IMR-90 (cell line): ENCODE measurements at regions not wholly inside any gene's neighbourhood (a gene's known extent, or its start where the extent isn't known, plus 50 kb on each side); places are given as distances from the start of the nearest gene placed in this dataset.

Experiments used
- ATAC-seq: fragments of 200-7000 bp; cut with Tn5 transposase; 2 replicates; pipeline ENCODE4 v1.9.1; 2020; ENCODE audit warnings: low read depth, mild to moderate bottlenecking, moderate library complexity
- BruUV-seq: library from RNA; stranded (reverse); fragments of 400-500 nt; replicated peaks from 2 replicates; lab custom pipeline; 2021; lab: Mats Ljungman, UMichigan
- CTCF ChIA-PET: fragments of 300-600 bp; formaldehyde crosslinking; extraction: SDS; loops from one replicate; lab custom pipeline; 2021; ENCODE audit warnings: antibody characterized with exemption; lab: Yijun Ruan, JAX
- POLR2A ChIA-PET: fragments of 300-600 bp; sonication (Branson Sonifier 250); formaldehyde crosslinking; loops from one replicate; lab custom pipeline; 2022; ENCODE audit warnings: antibody characterized with exemption; ENCODE audit not compliant: unreplicated experiment; lab: Charles Lee
- DNase-seq: peaks from one replicate; pipeline ENCODE4 v3.0.0; 2013
- H2AFZ ChIP-seq: replicated peaks from 2 replicates; pipeline ENCODE3; 2013; ENCODE audit warnings: low read length, mild to moderate bottlenecking; ENCODE audit not compliant: poor library complexity
- H2AK5ac ChIP-seq: 2 replicates; pipeline ENCODE4 v1.6.1; 2013; ENCODE audit warnings: low read depth, low read length, inconsistent platforms
- H2AK9ac ChIP-seq: replicated peaks from 2 replicates; pipeline ENCODE3; 2013; ENCODE audit warnings: mild to moderate bottlenecking, low read depth, low read length, moderate library complexity; ENCODE audit not compliant: poor library complexity
- H2BK120ac ChIP-seq: 2 replicates; pipeline ENCODE4 v1.6.1; 2013; ENCODE audit warnings: low read depth, low read length, inconsistent platforms
- H2BK15ac ChIP-seq: 3 replicates; pipeline ENCODE4 v1.6.1; 2013; ENCODE audit warnings: low read depth, low read length, inconsistent platforms
- H2BK20ac ChIP-seq: 2 replicates; pipeline ENCODE4 v1.6.1; 2013; ENCODE audit warnings: low read depth, mild to moderate bottlenecking, inconsistent platforms, low read length, moderate library complexity
- H2BK5ac ChIP-seq: 2 replicates; pipeline ENCODE4 v1.6.1; 2013; ENCODE audit warnings: mild to moderate bottlenecking, low read depth, low read length, inconsistent platforms; ENCODE audit not compliant: poor library complexity, severe bottlenecking
- H3K14ac ChIP-seq: replicated peaks from 2 replicates; pipeline ENCODE4 v1.6.1; 2013; ENCODE audit warnings: low read depth, low read length, inconsistent platforms
- H3K18ac ChIP-seq: 2 replicates; pipeline ENCODE4 v1.6.1; 2013; ENCODE audit warnings: low read depth, low read length, control low read depth
- H3K23ac ChIP-seq: 2 replicates; pipeline ENCODE4 v1.6.1; 2013; ENCODE audit warnings: low read depth, low read length, inconsistent platforms
- H3K27ac ChIP-seq: 2 replicates; pipeline ENCODE4 v1.5.1; 2013; ENCODE audit warnings: mild to moderate bottlenecking, control low read depth, low read length; ENCODE audit not compliant: insufficient read depth
- H3K27me3 ChIP-seq: 2 replicates; pipeline ENCODE4 v1.6.1; 2013; ENCODE audit warnings: low read length; ENCODE audit not compliant: control insufficient read depth, insufficient read depth
- H3K36me3 ChIP-seq: 2 replicates; pipeline ENCODE4 v1.6.1; 2013; ENCODE audit warnings: low read length, mixed read lengths; ENCODE audit not compliant: control insufficient read depth, insufficient read depth
- H3K4ac ChIP-seq: 2 replicates; pipeline ENCODE4 v1.6.1; 2013; ENCODE audit warnings: low read depth, low read length, inconsistent platforms
- H3K4me1 ChIP-seq: 2 replicates; pipeline ENCODE4 v1.6.1; 2013; ENCODE audit warnings: low read length, mixed read lengths; ENCODE audit not compliant: control insufficient read depth, insufficient read depth
- H3K4me2 ChIP-seq: 2 replicates; pipeline ENCODE4 v1.6.1; 2013; ENCODE audit warnings: low read depth, mild to moderate bottlenecking, control low read depth, low read length, moderate library complexity
- H3K4me3 ChIP-seq: 2 replicates; pipeline ENCODE4 v1.5.1; 2013; ENCODE audit warnings: low read depth, mild to moderate bottlenecking, control low read depth, low read length, moderate library complexity; ENCODE audit not compliant: insufficient read depth
- H3K56ac ChIP-seq: 2 replicates; pipeline ENCODE4 v1.6.1; 2013; ENCODE audit warnings: low read length, inconsistent platforms; ENCODE audit not compliant: insufficient read depth; ENCODE audit errors: extremely low read depth
- H3K79me1 ChIP-seq, 2 experiments: 2 replicates each; pipeline ENCODE4 v1.6.1; 2013; ENCODE audit warnings: low read length in 2 of 2, inconsistent platforms in 1 of 2, low read depth in 1 of 2
- H3K9ac ChIP-seq: 2 replicates; pipeline ENCODE4 v1.6.1; 2013; ENCODE audit warnings: low read depth, low read length, control low read depth
- H3K9me1 ChIP-seq: 2 replicates; pipeline ENCODE4 v1.6.1; 2013; ENCODE audit warnings: low read length, inconsistent platforms; ENCODE audit not compliant: insufficient read depth
- H3K9me3 ChIP-seq: 2 replicates; pipeline ENCODE4 v1.6.1; 2013; ENCODE audit warnings: low read length; ENCODE audit not compliant: control insufficient read depth, insufficient read depth
- H4K20me1 ChIP-seq: 2 replicates; pipeline ENCODE4 v1.6.1; 2013; ENCODE audit warnings: low read length, inconsistent platforms; ENCODE audit not compliant: insufficient read depth
- H4K5ac ChIP-seq: 2 replicates; pipeline ENCODE4 v1.6.1; 2013; ENCODE audit warnings: mild to moderate bottlenecking, low read depth, low read length, control low read depth
- H4K8ac ChIP-seq, 2 experiments: 2 replicates each; pipeline ENCODE4 v1.6.1; 2013; ENCODE audit warnings: low read depth in 2 of 2, low read length in 2 of 2, control low read depth in 1 of 2, inconsistent platforms in 1 of 2
- H4K91ac ChIP-seq: 2 replicates; pipeline ENCODE4 v1.6.1; 2013; ENCODE audit warnings: low read depth, low read length, inconsistent platforms; ENCODE audit not compliant: insufficient read depth
- BHLHE40 ChIP-seq: fragments of 150-350 bp; IDR thresholded peaks from 2 replicates; pipeline ENCODE4 v1.6.1; 2016; ENCODE audit warnings: mild to moderate bottlenecking, low read depth, low read length
- CHD1 ChIP-seq: IDR thresholded peaks from 2 replicates; pipeline ENCODE4 v1.6.1; 2012; ENCODE audit warnings: low read depth, low read length, improper control_type of control experiment
- ELK1 ChIP-seq: fragments of 150-350 bp; IDR thresholded peaks from 2 replicates; pipeline ENCODE4 v1.6.1; 2016; ENCODE audit warnings: low read depth, mild to moderate bottlenecking, low read length, moderate library complexity, borderline replicate concordance
- FOS ChIP-seq: fragments of 150-350 bp; IDR thresholded peaks from 2 replicates; pipeline ENCODE4 v1.6.1; 2016; ENCODE audit warnings: low read depth, low read length
- MXI1 ChIP-seq: IDR thresholded peaks from 2 replicates; pipeline ENCODE4 v1.6.1; 2012; ENCODE audit warnings: low read depth, mild to moderate bottlenecking, low read length, moderate library complexity, borderline replicate concordance
- NFE2L2 ChIP-seq: fragments of 150-350 bp; IDR thresholded peaks from 2 replicates; pipeline ENCODE4 v1.6.1; 2016; ENCODE audit warnings: low read depth, mild to moderate bottlenecking, low read length
- POLR2A ChIP-seq: IDR thresholded peaks from 2 replicates; pipeline ENCODE4 v1.6.1; 2012; ENCODE audit warnings: mild to moderate bottlenecking, low read depth, low read length
- RAD21 ChIP-seq: IDR thresholded peaks from 2 replicates; pipeline ENCODE4 v1.6.1; 2012; ENCODE audit warnings: low read length, improper control_type of control experiment
- RCOR1 ChIP-seq: IDR thresholded peaks from 2 replicates; pipeline ENCODE4 v1.6.1; 2012; ENCODE audit warnings: mild to moderate bottlenecking, low read length, improper control_type of control experiment; ENCODE audit not compliant: insufficient replicate concordance
- SMC3 ChIP-seq: fragments of 150-350 bp; IDR thresholded peaks from 2 replicates; pipeline ENCODE4 v1.6.1; 2016; ENCODE audit warnings: low read depth, mild to moderate bottlenecking, antibody characterized with exemption, low read length, moderate library complexity
- WGBS, 2 experiments: methylation state at CpG; one replicate each; pipeline versions ENCODE4 v1.1.5 to v1.1.7; 2013; ENCODE audit warnings: missing lambda C conversion rate in 2 of 2; ENCODE audit not compliant: insufficient read length in 1 of 2; ENCODE audit errors: extremely low coverage in 2 of 2; 5-methylcytosine and 5-hydroxymethylcytosine counted together
- dilution Hi-C: fragments of 300-500 bp; cut with HindIII; formaldehyde crosslinking; loops from one replicate; pipeline ENCODE4 v1.14.3; 2018; ENCODE audit warnings: low sequenced_read_pairs; ENCODE audit not compliant: unreplicated experiment
- in situ Hi-C: fragments of 300-500 bp; cut with MboI; formaldehyde crosslinking; loops from 3 replicates; pipeline ENCODE4 v1.14.3; 2019; ENCODE audit warnings: low sequenced_read_pairs, inconsistent platforms, mixed read lengths
- intact Hi-C: fragments of 100-400 bp; cut with micrococcal nuclease; formaldehyde crosslinking; loops from 2 replicates; pipeline ENCODE4 v1.10.0; 2022

- WGBS, 2 experiments, result 71% methylated on average over 1 of the region's 6 CpGs; no CpG with 5 or more reads in 1 of the 2 experiments
- Histone ChIP-seq H2BK5ac (no peak overlapping the region), H3K18ac (no peak overlapping the region), H3K4me1 (no peaks in the 10 kb centered on the region), H3K4me2 (no peak overlapping the region), H3K56ac (no peak overlapping the region), H2AFZ (no peak overlapping the region), H3K9ac (no peak overlapping the region), H4K91ac (no peak overlapping the region), H3K27ac (no peak overlapping the region), H3K9me1 (no peaks in the 10 kb centered on the region), H2BK20ac (no peak overlapping the region), H2AK9ac (no peak overlapping the region), H4K20me1 (no peaks in the 10 kb centered on the region), H3K36me3 (no peaks in the 10 kb centered on the region), H2BK120ac (no peak overlapping the region), H3K9me3 (no peaks in the 10 kb centered on the region), H3K4ac (no peak overlapping the region), H4K8ac (no peak overlapping the region), H3K23ac (no peak overlapping the region), H3K27me3 (peaks cover 7% of the 10 kb centered on the region), H3K4me3 (no peak overlapping the region), H4K5ac (no peak overlapping the region), H2AK5ac (no peak overlapping the region), H3K79me1 (no peaks in the 10 kb centered on the region), H2BK15ac (no peak overlapping the region), H3K14ac (no peak overlapping the region)
- intact Hi-C loops, result no loop called here
- dilution Hi-C loops, result no loop called here
- DNase-seq (no peak), ATAC-seq (no peak)
- ChIA-PET CTCF (no interaction called here), POLR2A (no interaction called here)
- in situ Hi-C loops, result no loop called here
- TF ChIP-seq SMC3 (no peak), CHD1 (no peak), RCOR1 (no peak), MXI1 (no peak), POLR2A (no peak), ELK1 (no peak), RAD21 (no peak), NFE2L2 (no peak), BHLHE40 (no peak), FOS (no peak)
- BruUV-seq, result no TSS peak
Measured at GRCh38 chr1:228818928-228819630, 83.8 kb downstream of the RHOU start.
